NCI-H1417 treated with DMSO at 0.1 percent for 48 hours (cell line): ENCODE measurements at regions not wholly inside any gene's neighbourhood (a gene's known extent, or its start where the extent isn't known, plus 50 kb on each side); places are given as distances from the start of the nearest gene placed in this dataset.
"Not testable (repeated sequence)": the region's sequence is repeated elsewhere in the genome, so short reads cannot be mapped to it uniquely, and the experiment has no call there.

Experiments
- DNase-seq: peaks from one replicate; lab custom pipeline; 2025; lab: John Stamatoyannopoulos, UW

DNA sequence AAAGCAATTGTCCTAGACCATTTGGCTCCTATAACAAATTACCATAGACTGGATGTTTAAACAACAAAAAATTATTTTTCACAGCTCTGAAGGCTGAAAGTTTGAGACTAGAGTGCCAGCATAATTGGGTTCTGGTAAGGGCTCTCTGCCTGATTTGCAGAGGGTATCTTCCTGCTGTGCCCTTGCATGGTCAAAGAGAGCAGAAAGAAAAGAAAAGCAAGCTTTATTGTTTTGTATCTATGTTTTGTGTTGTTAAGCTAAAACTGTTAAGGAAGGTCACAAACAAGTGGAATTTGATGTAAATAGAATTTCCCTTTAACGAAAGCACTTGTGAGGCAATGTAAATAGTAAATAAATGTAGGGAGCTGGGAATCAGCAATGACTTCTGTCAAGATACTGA lies 1031.0 kb upstream of the ATXN7L3B start:
- no peak for DNase-seq

DNA sequence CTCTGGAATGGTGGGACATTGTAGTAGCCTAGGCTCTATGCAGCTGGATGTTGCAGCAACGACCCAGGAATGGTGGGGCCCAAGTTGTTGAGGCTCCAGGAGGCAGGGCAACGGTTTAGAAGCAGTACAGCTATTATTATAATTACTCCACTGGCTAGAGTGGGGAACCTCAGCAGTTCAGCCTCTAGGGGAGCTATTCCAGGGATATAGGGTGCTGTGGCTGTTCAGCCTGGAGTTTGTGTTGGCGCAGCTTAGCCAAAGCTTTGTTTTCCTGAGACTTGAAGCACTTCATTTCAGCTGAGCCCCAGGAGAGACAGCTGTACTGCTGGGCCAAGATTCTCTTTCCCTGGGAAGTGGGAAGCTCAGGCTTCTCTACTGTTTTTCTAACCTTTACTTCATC lies 1023.0 kb upstream of the ATXN7L3B start:
- no peak for DNase-seq

DNA sequence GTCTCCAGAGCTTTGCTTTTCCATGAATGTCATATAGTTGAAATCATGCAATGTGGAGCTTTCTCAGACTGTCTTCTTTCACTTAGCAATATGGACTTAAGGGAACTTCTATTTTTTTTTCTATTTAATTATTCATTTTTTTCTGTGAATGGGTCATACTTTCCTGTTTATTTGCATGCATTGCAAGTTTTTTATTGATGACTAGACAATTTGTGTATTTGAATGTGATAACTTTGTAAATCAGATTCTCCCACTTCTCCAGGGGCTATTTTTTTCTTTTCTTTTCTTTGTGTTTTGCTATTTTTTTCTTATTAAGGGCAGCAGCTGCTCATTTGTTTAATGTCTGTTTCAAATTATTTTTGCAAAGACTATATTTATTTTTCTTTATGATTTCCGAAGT lies 1019.8 kb upstream of the ATXN7L3B start:
- no peak for DNase-seq

DNA sequence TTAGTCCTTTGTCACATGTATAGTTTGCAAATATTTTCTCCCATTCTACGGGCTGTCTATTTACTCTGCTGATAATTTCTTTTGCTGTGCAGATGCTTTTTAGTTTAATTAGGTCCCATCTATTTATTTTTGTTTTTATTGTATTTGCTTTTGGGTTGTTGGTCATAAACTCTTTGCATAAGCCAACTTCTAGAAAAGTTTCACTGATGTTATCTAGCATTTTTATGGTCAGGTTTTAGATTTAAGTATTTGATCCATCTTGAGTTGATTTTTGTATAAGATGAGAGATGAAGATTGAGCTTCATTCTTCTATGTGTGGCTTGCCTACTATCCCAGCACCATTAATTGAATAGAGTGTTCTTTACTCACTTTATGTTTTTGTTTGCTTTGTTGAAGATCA lies 1008.4 kb upstream of the ATXN7L3B start:
- no peak for DNase-seq

DNA sequence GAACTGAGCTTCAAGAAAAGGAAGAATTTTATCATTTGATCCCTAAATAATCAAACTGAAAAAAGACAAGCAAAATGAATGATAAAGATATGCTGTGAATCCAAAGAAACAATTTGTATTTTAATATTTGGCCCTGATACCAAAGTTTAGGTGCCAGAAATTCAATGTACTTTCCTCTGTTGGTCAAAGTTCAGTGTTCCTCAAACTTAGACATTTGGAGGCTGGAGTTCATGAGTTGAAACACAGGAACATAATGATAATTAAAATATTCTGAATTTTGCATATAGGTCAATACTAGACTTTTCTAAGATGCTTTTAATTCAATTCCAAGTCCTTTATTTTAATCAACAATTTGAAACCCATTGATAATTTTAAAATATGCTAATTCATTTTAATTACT lies 1007.7 kb upstream of the ATXN7L3B start:
- DNase-seq = no peak

DNA sequence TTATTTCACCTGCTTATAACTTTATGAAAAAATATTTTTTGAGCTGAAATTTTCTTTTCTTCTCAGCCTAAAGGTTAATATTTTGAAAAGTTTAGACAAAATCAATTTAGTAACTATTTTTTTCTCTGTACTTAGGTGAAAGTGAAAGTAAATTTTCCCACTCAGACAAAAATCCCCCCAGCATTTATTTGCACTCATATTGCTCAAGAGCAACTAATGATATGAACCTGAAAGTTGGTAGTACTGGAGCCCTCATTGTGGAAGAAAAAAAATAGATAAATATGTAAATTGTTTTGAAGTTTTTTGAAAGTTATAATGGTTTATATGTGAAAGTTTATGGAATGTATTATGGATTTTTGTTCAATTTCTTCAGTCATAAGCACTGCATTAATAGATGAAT lies 1005.9 kb upstream of the ATXN7L3B start:
- no peak for DNase-seq

DNA sequence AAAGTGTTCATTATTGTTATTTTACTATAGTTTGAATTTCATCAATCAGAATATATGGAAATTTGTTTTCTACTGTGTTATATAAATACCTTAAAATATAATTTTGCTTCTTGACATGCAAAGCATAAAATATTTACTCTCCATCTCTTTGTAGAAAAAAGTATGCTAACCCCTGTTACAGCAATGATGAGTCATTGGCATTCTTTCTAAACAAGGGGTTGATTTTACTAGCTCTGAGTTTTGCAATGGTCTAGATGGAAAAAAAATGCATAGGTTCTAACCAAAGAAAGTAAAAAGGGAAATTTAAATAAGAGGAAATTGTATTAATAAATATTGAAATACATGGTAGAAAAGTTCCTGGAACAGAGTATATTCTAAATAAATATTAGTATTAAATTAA lies 990.2 kb upstream of the ATXN7L3B start:
- no peak for DNase-seq

DNA sequence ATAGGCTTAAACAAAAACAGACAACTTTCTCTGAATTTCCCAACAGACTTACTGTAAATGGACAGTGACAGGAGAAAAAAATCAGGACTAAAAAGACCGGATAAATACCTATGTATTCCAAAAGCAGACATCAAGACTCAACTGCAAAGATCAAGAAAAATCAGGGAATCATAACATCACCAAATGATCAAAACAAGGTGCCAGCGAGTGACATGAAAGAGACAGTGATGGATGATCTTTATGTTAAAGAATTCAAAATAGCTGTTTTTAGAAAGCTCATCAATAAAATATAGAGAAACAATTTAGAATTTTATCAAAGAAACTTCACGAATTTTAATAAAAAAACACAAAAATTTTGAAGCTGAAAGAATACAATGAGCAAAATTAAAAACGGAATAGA lies 952.5 kb upstream of the ATXN7L3B start:
- DNase-seq = no peak

DNA sequence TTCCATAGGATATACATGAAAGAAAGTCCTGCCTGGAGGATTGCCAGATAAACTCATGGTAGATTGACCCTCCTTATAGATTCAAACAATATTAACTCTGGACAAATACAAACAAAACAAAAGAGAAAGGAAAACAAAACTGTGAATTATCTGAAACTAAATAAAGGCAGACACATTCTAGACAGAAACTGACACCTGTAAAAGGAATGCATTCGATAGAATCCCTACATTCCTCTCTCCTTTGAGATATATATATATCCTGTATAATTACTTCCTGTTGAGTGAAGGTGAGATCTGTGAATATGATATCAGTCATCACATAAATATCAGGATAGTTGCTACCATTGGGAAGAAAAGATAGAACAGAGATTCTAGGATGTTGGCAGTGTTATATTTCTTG lies 948.4 kb upstream of the ATXN7L3B start:
- DNase-seq = no peak

DNA sequence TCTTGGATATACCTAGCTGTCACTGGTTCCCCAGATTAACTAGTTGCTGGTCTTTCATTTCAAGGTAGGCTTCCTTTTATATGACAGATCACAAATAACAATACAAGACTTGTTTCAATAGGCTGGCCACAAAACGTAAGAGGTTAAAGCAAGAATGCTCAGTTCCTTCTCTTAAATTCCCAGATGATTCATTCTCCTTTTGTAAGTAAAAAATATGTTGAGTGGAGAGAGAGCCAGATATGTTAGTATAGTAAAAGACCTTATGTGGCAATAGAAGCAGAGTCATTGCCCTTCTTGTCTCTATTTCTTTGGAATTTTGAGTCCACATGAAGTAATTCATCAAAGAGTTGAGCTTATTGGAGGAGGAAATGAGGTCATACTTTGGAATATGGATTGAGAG lies 939.0 kb upstream of the ATXN7L3B start:
- DNase-seq = no peak

DNA sequence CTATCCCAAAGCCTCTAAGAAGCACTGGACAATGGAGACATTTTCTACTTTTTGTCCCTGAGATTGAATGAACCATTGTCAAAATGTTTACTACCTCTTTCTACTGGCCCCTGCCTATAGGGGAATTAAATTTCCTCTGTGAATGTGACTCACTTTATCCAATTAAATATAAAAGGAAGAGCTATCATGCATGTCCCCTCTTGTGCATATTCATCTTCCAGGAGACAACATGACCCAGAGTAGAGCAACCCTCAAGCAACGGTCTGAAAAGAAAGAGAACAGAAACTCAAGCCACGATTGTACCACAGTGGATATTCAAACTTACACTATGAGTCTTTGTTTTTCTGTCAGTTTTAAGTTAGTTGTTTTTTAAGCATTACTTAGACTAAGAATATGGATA lies 938.4 kb upstream of the ATXN7L3B start:
- no peak for DNase-seq

DNA sequence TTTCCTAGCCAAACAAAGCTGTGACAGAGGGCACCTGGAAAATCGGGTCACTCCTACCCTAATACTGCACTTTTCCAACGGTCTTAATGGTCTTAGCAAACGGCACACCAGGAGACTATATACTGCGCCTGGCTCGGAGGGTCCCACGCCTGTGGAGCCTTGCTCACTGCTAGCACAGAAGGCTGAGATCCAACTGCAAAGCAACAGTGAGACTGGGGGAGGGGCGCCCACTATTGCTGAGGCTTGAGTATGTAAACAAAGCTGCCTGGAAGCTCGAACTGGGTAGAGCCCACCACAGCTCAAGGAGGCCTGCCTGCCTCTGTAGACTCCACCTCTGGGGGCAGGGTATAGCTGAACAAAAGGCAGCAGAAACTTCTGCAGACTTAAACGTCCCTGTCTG lies 931.7 kb upstream of the ATXN7L3B start:
- DNase-seq = not testable (repeated sequence)

DNA sequence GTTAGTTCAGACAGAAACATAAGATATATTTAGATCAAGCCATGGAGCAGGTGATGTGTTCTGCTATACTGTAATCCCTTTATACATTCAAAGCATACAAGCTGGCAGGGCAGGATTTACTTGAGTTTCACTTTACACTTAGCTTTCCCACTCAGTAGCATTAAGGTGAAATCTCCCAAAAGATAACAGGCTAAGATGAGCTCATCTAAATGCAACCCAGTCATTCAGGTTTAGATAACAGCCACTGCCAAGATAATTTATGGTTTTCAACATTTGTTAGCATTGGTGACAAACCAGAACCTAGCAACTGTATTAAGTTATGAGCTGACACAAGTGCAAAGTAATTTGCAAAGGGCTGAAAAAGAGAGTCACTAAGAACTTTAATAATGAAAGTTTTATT lies 925.1 kb upstream of the ATXN7L3B start:
- no peak for DNase-seq

DNA sequence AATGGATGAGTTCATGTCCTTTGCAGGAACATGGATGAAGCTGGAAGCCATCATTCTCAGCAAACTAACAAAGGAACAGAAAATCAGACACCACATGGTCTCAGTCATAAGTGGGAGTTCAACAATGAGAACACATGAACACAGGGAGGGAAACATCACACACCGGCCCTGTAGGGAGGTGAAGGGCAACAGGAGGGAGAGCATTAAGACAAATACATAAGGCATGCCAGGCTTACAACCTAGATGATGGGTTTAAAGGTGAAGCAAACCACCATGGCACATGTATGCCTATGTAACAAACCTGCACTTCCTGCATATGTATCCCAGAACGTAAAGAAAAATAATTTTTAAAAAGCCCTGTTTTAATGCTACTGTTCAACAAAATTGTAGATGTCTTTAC lies 914.2 kb upstream of the ATXN7L3B start:
- DNase-seq = no peak

DNA sequence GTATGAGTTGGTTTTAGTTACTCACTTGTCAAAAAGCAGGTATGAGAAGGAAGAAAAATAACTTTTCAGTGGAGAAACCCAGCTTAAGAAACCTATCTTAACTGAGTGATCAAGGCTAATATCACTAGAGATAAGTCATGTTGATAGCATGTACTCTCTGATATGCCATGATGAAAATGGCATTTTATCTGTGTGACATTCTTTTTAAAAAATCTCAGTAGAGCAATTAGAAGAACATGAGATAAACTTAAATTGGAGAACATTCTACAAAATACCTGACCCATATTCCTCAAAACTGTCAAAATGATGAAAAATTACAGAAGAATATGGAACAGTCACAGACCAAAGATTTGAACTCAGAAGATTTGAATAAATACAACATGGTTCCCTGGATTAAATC lies 912.4 kb upstream of the ATXN7L3B start:
- no peak for DNase-seq

DNA sequence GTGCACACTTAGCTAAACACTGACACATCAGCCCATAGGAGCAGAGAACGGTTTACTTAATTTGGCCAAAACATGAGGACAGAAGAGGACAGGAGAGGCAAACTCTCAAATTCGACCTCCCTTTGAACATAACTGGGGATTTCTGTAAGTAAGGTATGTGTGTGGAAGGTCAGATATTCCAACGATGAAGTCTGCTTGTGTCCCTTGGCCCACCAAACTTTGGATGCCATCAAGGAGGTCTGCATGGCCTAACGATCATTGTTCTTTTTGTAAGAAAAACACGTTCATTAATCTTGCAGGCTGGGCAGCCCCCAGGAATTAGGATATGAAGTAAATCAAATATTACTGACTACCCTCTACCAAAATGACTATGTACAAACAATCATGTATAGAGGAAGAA lies 908.5 kb upstream of the ATXN7L3B start:
- no peak for DNase-seq

DNA sequence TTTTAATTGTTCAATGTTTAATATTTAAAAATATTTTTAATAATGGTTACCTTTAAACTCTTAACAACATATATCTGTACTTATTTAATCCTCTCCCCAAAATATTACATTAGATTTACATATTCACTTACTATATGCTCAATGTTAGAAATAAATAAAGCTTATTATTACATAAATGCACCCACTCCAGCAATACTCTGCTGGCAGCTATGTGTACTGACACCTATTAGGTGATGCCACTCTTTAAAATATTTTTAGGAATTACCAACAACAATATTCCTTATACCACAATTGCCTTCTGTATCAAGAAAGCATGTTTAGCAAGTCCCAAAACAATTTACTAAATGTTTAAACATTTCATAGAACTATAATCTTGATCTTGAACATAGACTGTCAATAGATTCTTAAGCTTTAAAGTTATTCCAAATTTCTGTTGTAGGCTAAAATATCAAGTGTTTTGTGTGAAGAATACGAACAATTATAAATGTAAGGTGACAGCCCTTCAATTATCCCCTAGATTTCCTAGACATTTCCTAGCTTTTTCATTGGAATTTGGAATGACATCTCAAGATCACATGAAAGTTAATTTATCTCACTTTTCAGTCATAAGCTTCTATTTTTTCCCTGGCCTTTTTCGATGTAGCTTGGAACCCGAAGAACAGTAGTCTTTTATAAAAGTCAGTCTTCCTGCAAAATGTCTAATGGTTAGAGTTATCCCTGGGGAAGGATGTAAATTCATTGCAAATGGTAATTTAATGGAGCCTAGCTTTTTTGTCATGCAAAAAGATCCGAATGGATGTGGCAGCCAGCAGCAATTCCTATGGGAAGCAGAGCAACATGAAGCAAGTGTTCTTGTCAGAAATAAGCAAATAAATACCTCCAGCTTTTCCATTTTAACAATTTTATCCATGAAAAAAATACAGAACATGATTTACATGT lies 907.5 kb upstream of the ATXN7L3B start:
- no peak for DNase-seq

DNA sequence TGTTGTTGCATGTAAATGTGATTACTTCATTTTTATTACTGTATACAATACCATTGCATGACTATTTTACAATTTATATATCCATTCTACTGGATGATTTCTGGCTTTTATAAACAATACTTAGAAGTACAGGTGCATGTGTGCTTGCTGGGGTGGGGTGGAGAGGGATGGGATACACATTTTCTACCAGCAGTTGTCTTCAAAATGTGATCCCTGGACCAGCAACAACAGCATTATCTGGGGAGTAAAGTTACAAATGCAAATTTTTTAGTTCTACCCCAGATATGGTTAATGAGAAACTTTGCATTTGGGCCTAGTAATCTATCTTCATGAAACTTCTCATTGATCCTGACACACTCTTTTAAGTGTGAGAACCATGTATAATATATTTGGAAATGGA lies 905.4 kb upstream of the ATXN7L3B start:
- DNase-seq = no peak

DNA sequence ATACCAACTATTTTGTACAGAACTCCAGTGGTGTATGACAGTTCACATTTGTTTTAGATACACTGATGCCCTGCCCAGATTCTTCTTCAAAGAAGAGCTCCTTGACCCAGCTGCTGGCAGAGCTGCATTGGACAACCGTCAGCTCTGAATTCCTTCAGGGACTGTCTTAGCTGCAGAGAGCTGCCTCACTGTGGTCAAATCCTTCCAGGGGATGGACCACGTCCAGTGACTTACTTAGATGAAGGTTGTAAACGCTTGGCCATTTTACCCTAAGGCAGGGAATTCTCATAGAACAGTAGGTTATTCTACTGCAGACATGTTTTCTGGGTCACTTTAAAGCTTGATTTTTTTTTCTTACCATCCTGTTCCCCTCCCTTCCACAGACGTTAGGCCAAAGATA lies 905.0 kb upstream of the ATXN7L3B start:
- no peak for DNase-seq

DNA sequence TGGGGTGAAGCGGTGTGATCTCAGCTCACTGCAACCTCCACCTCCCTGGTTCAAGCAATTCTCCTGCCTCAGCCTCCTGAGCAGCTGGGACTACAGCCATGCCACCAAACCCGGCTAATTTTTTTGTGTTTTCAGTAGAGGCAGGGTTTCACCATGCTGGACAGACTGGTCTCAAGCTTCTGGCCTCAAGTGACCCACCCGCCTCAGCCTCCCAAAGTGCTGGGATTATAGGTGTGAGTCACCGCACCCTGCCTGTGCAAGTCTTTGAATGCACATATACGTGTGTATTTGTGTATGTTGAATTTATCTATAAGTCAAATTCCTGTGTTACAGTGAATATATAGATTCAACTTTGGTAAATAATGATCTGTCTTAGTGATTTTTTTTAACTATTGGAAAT lies 898.2 kb upstream of the ATXN7L3B start:
- DNase-seq = not testable (repeated sequence)

DNA sequence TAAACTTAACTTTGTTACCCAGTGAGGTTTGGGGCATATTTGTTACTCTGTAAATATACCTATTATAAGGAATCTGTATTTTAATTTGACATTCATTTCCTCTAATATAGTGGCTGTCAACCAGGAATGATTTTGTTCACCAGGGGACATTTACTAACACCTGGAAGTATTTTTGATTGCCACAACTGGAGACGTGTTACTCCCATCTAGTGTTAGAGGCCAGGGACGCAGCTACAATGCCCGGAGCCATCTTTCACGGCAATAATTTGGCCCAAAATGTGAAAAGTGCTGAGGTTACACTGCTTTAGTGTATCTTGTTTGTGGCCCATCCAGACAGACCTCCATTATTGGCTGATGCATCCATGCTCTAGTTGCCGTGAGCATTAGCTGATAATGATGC lies 881.3 kb upstream of the ATXN7L3B start:
- no peak for DNase-seq

DNA sequence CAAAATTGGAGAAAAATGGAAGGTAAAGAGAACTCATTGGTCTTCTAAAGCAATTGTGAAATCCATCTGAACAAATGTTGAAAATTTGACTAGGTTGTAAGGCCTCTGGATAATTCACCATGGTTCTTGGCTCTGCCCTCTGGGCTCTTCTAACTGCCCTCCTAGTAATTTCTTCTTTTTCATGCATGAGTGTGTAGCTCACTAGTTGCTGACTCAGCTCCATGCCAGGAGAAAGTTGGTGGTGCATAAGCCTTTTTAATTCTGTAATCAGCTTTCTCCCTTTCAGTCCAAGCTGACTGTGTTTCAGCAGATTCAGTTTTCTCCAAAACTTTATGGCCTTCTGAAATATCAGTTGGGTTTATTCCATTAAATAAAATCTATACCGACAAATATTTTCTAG lies 877.8 kb upstream of the ATXN7L3B start:
- no peak for DNase-seq

DNA sequence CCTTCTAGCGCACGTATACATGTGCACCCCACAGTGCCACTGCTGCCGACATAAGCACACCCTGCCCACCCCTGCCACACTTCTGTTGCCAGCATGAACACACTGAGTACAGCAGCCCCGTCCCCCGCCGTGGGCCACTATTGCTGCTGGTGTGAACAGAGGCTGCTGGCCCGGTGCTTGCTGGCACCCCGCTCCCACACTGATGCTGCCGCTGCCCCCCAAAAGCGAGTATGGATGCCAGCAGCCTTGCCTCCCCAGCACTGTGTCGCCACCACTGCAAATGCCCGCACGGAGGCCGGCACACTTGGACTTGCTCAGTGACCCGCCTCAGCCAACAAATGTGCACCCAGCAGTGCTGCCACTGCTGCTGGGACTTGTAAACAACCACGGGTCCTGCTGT lies 872.4 kb upstream of the ATXN7L3B start:
- DNase-seq = no peak

DNA sequence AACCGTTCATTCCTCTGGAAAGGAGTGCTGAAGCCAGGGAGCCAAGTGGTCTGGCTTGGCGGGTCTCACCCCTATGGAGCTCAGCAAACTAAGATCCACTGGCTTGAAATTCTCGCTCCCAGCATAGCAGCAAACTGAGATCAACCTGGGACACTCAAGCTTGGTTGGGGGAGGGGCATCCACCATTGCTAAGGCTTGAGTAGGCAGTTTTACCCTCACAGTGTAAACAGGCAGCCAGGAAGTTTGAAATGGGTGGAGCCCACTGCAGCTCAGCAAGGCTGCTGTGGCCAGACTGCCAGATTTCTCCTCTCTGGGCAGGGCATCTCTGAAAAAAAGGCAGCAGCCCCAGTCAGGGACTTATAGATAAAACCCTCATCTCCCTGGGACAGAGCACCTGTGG lies 866.1 kb upstream of the ATXN7L3B start:
- DNase-seq = not testable (repeated sequence)
